HEK293 (cell line): ENCODE measurements at regions not wholly inside any gene's neighbourhood (a gene's known extent, or its start where the extent isn't known, plus 50 kb on each side); places are given as distances from the start of the nearest gene placed in this dataset.

Experiments used
- CTCF ChIA-PET: fragments of 350-600 bp; formaldehyde crosslinking; extraction: SDS; loops from one replicate; lab custom pipeline; 2021; ENCODE audit warnings: antibody characterized with exemption; lab: Yijun Ruan, JAX
- POLR2A ChIA-PET: fragments of 300-600 bp; formaldehyde crosslinking; extraction: SDS; loops from one replicate; lab custom pipeline; 2020; ENCODE audit warnings: antibody characterized with exemption, inconsistent platforms; lab: Yijun Ruan, JAX
- H3K27ac ChIP-seq: fragments of 200-500 bp; sonication (Bioruptor generic); 2 replicates; pipeline ENCODE4 v1.5.1; 2014; ENCODE audit warnings: low read depth, low read length, control low read depth, inconsistent platforms; ENCODE audit errors: extremely low read depth
- H3K36me3 ChIP-seq, 2 experiments: fragments of 200-500 bp in 1 of 2; sonication (Bioruptor generic) in 1 of 2; 1 replicate in 1 of 2; 2 replicates in 1 of 2; pipeline ENCODE4 v1.5.1; 2014 to 2017; ENCODE audit warnings: inconsistent platforms in 2 of 2, low read length in 2 of 2; ENCODE audit not compliant: control insufficient read depth in 2 of 2, insufficient read depth in 1 of 2
- H3K4me1 ChIP-seq: fragments of 200-500 bp; sonication (Bioruptor generic); 2 replicates; pipeline ENCODE4 v1.5.1; 2014; ENCODE audit warnings: mild to moderate bottlenecking, low read length, inconsistent platforms; ENCODE audit not compliant: control insufficient read depth, insufficient read depth
- H3K4me3 ChIP-seq: 2 replicates; pipeline ENCODE4 v1.5.1; 2011; ENCODE audit warnings: low read depth, mild to moderate bottlenecking, control low read depth, low read length, moderate library complexity
- H3K9me3 ChIP-seq: fragments of 200-500 bp; sonication (Bioruptor generic); 2 replicates; pipeline ENCODE4 v1.5.1; 2014; ENCODE audit warnings: low read depth, low read length, inconsistent platforms; ENCODE audit not compliant: control insufficient read depth, insufficient read depth
- BCL11B ChIP-seq: fragments of 450-650 bp; formaldehyde crosslinking; IDR thresholded peaks from 2 replicates; pipeline ENCODE4 v1.5.1; 2016; ENCODE audit warnings: low read depth, missing biosample characterization, missing genetic modification characterization
- ZBTB20 ChIP-seq: fragments of 450-650 bp; formaldehyde crosslinking; IDR thresholded peaks from 2 replicates; pipeline ENCODE4 v1.5.1; 2016; ENCODE audit warnings: missing biosample characterization, missing genetic modification characterization
- ZFP3 ChIP-seq: fragments of 450-650 bp; formaldehyde crosslinking; IDR thresholded peaks from 2 replicates; pipeline ENCODE4 v1.5.1; 2016; ENCODE audit warnings: low read depth, missing biosample characterization, missing genetic modification characterization
- ZNF114 ChIP-seq: fragments of 450-650 bp; formaldehyde crosslinking; IDR thresholded peaks from 2 replicates; pipeline ENCODE4 v1.5.0; 2017; ENCODE audit warnings: missing biosample characterization, missing genetic modification characterization
- ZNF2 ChIP-seq: fragments of 450-650 bp; formaldehyde crosslinking; IDR thresholded peaks from 2 replicates; pipeline ENCODE4 v1.5.1; 2016; ENCODE audit warnings: missing biosample characterization, missing genetic modification characterization
- ZNF350 ChIP-seq: fragments of 450-650 bp; formaldehyde crosslinking; IDR thresholded peaks from 2 replicates; pipeline ENCODE4 v1.5.0; 2017; ENCODE audit warnings: missing biosample characterization, mild to moderate bottlenecking, missing genetic modification characterization
- ZNF510 ChIP-seq: fragments of 450-650 bp; formaldehyde crosslinking; IDR thresholded peaks from 2 replicates; pipeline ENCODE4 v1.5.1; 2018; ENCODE audit warnings: mild to moderate bottlenecking, missing genetic modification characterization, missing biosample characterization; ENCODE audit not compliant: insufficient replicate concordance
- ZNF701 ChIP-seq: fragments of 450-650 bp; formaldehyde crosslinking; IDR thresholded peaks from 2 replicates; pipeline ENCODE4 v1.5.1; 2016; ENCODE audit warnings: missing biosample characterization, missing genetic modification characterization
- TF ChIP-seq, protein P1 (sequence below): fragments of 450-650 bp; formaldehyde crosslinking; IDR thresholded peaks from 2 replicates; pipeline ENCODE4 v1.5.1; 2016; ENCODE audit warnings: missing biosample characterization, missing genetic modification characterization
- TF ChIP-seq, protein P2 (sequence below): fragments of 450-650 bp; formaldehyde crosslinking; IDR thresholded peaks from 2 replicates; pipeline ENCODE4 v1.5.1; 2016; ENCODE audit warnings: missing biosample characterization, missing genetic modification characterization
- TF ChIP-seq, protein P3 (sequence below): fragments of 450-650 bp; formaldehyde crosslinking; IDR thresholded peaks from 2 replicates; pipeline ENCODE4 v1.5.1; 2017; ENCODE audit warnings: missing biosample characterization, missing genetic modification characterization
- TF ChIP-seq, protein P4 (sequence below): fragments of 450-650 bp; formaldehyde crosslinking; conservative IDR thresholded peaks from 2 replicates; pipeline ENCODE4 v1.5.1; 2016; ENCODE audit warnings: low read depth, missing biosample characterization, missing genetic modification characterization
- TF ChIP-seq, protein P5 (sequence below): fragments of 450-650 bp; formaldehyde crosslinking; IDR thresholded peaks from 2 replicates; pipeline ENCODE4 v1.5.1; 2016; ENCODE audit warnings: missing biosample characterization, missing genetic modification characterization
- TF ChIP-seq, protein P6 (sequence below): fragments of 450-650 bp; formaldehyde crosslinking; IDR thresholded peaks from 2 replicates; pipeline ENCODE4 v1.5.1; 2016; ENCODE audit warnings: missing biosample characterization, missing genetic modification characterization

DNA sequence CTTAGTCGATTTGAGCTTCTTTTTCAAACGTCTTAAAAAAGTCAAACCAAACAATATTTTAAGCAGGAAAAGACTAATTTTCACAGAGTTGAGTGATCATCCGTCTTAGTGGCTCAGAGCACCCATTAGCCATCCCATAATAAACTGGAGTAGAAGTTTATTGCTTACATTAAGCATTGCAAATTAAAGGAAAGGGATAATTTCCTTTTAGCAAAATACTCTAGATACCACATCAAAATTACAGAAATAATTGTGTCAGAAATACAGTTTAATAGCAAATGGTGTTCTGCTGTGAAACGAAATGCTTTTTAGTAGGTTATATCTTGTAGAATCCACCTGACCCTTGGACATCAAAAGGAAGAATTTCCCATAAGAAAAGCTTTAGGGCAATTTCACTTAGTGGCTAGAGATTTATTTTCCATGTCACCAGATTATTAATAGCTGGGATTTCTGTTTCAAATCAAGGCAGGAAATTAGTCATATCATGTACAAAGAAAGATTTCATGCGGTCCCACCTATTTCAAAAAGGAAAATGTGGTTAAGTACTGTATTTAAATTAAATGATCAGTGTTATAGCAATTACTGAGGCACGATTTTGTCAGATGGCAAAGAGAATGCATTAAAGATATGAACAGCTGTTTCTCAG is 96.2 kb downstream of the NPTX2 start:
- POLR2A ChIA-PET = no interaction called here
- H3K9me3 ChIP-seq = no peaks in the 10 kb centered on the region
- H3K4me1 ChIP-seq = no peaks in the 10 kb centered on the region
- H3K27ac ChIP-seq = no peak overlapping the region
- CTCF ChIA-PET = interaction anchor here (0.6 to 1.1 kb wide), 2 partner anchors 33 to 117 kb away, joined by 3 to 4 read pairs; no protein-coding TSS in a partner anchor
- TF ChIP-seq ZBTB20 (no peak), BCL11B (no peak), ZFP3 (no peak), ZNF114 (tag by site-specific recombination) (no peak), ZNF510 (tag by site-specific recombination) (no peak), ZNF2 (tag by site-specific recombination) (no peak)
- TF ChIP-seq, protein P1, sequence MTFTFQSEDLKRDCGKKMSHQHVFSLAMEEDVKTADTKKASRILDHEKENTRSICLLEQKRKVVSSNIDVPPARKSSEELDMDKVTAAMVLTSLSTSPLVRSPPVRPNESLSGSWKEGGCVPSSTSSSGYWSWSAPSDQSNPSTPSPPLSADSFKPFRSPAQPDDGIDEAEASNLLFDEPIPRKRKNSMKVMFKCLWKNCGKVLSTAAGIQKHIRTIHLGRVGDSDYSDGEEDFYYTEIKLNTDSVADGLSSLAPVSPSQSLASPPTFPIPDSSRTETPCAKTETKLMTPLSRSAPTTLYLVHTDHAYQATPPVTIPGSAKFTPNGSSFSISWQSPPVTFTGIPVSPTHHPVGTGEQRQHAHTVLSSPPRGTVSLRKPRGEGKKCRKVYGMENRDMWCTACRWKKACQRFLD = no peak
- TF ChIP-seq, protein P2, sequence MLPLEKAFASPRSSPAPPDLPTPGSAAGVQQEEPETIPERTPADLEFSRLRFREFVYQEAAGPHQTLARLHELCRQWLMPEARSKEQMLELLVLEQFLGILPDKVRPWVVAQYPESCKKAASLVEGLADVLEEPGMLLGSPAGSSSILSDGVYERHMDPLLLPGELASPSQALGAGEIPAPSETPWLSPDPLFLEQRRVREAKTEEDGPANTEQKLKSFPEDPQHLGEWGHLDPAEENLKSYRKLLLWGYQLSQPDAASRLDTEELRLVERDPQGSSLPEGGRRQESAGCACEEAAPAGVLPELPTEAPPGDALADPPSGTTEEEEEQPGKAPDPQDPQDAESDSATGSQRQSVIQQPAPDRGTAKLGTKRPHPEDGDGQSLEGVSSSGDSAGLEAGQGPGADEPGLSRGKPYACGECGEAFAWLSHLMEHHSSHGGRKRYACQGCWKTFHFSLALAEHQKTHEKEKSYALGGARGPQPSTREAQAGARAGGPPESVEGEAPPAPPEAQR (tag by site-specific recombination) = no peak
- TF ChIP-seq, protein P3, sequence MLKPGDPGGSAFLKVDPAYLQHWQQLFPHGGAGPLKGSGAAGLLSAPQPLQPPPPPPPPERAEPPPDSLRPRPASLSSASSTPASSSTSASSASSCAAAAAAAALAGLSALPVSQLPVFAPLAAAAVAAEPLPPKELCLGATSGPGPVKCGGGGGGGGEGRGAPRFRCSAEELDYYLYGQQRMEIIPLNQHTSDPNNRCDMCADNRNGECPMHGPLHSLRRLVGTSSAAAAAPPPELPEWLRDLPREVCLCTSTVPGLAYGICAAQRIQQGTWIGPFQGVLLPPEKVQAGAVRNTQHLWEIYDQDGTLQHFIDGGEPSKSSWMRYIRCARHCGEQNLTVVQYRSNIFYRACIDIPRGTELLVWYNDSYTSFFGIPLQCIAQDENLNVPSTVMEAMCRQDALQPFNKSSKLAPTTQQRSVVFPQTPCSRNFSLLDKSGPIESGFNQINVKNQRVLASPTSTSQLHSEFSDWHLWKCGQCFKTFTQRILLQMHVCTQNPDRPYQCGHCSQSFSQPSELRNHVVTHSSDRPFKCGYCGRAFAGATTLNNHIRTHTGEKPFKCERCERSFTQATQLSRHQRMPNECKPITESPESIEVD (tag by site-specific recombination) = no peak
- TF ChIP-seq, protein P4, sequence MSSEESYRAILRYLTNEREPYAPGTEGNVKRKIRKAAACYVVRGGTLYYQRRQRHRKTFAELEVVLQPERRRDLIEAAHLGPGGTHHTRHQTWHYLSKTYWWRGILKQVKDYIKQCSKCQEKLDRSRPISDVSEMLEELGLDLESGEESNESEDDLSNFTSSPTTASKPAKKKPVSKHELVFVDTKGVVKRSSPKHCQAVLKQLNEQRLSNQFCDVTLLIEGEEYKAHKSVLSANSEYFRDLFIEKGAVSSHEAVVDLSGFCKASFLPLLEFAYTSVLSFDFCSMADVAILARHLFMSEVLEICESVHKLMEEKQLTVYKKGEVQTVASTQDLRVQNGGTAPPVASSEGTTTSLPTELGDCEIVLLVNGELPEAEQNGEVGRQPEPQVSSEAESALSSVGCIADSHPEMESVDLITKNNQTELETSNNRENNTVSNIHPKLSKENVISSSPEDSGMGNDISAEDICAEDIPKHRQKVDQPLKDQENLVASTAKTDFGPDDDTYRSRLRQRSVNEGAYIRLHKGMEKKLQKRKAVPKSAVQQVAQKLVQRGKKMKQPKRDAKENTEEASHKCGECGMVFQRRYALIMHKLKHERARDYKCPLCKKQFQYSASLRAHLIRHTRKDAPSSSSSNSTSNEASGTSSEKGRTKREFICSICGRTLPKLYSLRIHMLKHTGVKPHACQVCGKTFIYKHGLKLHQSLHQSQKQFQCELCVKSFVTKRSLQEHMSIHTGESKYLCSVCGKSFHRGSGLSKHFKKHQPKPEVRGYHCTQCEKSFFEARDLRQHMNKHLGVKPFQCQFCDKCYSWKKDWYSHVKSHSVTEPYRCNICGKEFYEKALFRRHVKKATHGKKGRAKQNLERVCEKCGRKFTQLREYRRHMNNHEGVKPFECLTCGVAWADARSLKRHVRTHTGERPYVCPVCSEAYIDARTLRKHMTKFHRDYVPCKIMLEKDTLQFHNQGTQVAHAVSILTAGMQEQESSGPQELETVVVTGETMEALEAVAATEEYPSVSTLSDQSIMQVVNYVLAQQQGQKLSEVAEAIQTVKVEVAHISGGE (tag by site-specific recombination) = no peak
- TF ChIP-seq, protein P5, sequence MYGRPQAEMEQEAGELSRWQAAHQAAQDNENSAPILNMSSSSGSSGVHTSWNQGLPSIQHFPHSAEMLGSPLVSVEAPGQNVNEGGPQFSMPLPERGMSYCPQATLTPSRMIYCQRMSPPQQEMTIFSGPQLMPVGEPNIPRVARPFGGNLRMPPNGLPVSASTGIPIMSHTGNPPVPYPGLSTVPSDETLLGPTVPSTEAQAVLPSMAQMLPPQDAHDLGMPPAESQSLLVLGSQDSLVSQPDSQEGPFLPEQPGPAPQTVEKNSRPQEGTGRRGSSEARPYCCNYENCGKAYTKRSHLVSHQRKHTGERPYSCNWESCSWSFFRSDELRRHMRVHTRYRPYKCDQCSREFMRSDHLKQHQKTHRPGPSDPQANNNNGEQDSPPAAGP (tag by site-specific recombination) = no peak
- TF ChIP-seq, protein P6, sequence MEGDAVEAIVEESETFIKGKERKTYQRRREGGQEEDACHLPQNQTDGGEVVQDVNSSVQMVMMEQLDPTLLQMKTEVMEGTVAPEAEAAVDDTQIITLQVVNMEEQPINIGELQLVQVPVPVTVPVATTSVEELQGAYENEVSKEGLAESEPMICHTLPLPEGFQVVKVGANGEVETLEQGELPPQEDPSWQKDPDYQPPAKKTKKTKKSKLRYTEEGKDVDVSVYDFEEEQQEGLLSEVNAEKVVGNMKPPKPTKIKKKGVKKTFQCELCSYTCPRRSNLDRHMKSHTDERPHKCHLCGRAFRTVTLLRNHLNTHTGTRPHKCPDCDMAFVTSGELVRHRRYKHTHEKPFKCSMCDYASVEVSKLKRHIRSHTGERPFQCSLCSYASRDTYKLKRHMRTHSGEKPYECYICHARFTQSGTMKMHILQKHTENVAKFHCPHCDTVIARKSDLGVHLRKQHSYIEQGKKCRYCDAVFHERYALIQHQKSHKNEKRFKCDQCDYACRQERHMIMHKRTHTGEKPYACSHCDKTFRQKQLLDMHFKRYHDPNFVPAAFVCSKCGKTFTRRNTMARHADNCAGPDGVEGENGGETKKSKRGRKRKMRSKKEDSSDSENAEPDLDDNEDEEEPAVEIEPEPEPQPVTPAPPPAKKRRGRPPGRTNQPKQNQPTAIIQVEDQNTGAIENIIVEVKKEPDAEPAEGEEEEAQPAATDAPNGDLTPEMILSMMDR = no peak
- H3K4me3 ChIP-seq = no peak overlapping the region
- H3K36me3 ChIP-seq = no peaks in the 10 kb centered on the region

DNA sequence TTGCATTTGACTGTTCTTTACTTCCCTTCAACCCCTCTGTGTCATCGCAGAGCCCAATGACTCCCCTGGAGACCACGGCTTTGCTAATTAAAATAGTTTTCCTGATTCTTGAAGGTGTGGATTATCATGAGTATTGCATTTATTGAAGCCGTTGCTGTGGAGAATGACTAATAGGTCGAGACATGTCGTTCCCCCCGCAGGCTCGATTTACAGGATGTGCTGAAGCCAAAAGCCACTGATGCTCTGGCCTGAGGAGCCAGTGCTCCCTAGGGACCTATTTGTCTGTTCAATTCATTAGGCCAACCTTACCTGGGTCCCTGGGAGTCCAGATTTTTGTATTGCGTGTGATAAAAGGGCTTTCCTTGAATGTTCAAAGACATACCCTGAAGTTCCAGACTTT is 102.3 kb downstream of the NPTX2 start:
- Histone ChIP-seq H3K36me3 (no peaks in the 10 kb centered on the region), H3K9me3 (no peaks in the 10 kb centered on the region), H3K4me1 (no peaks in the 10 kb centered on the region)
- CTCF ChIA-PET = no interaction called here
- TF ChIP-seq ZNF350 (no peak), ZNF701 (tag by site-specific recombination) (no peak)
- TF ChIP-seq, all 188 proteins: peak for 0
- POLR2A ChIA-PET = no interaction called here
- Histone ChIP-seq H3K27ac (no peak overlapping the region), H3K4me3 (no peak overlapping the region)
